ENCODE measurements at regions not wholly inside any gene's neighbourhood (a gene's known extent, or its start where the extent isn't known, plus 50 kb on each side); places are given as distances from the start of the nearest gene placed in this dataset.

DNA sequence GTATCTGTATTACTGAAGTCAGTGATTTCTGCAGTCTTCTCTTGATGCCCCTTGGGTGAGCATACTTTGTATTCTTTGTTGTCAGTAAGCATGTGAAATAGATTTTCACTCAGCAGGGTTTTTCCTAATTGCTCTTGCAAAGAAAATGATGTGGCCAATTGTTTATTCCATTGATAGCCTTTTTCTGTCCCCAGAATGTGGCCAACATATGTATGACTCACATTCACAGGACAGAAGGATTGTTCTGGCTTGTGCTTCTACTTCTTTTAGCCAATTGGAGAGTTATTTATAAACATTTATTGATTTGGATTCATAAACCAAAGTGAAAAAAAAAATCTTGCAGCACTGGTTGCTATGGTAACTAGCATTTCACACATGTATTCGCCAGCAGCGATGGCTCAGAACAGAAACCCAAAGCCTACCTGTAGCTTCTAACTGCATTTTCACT lies 54.4 kb upstream of the RBM24 start (continued):
- TF ChIP-seq DPF2 (IDR thresholded peaks at IDR 0.05) = no peak

- H2AFZ ChIP-seq (ENCODE audit: low read depth, low read length) = no peak overlapping the region
These were observed 53.8 kb upstream of the RBM24 start for GRCh38 chr6:17227403-17227802.

More at GRCh38 chr6:17227403-17227802, 53.8 kb upstream of the RBM24 start:
- intact Hi-C loops (cut with micrococcal nuclease) (no loop called here), in situ Hi-C loops (cut with MboI) (no loop called here)
- Histone ChIP-seq H3K27me3 (ENCODE audit: control insufficient read depth in 2 of 2, insufficient read depth in 2 of 2, low read length in 2 of 2) (no peaks in the 10 kb centered on the region), H3K4me1 (replicated peaks in 1 of 2; ENCODE audit: control insufficient read depth in 2 of 2, insufficient read depth in 2 of 2, low read length in 2 of 2) (no peaks in the 10 kb centered on the region), H3K27ac (ENCODE audit: extremely low read depth, low read depth, low read length) (no peak overlapping the region), H3K36me3 (ENCODE audit: control insufficient read depth, insufficient read depth, low read length) (no peaks in the 10 kb centered on the region), H3K79me2 (ENCODE audit: control insufficient read depth, insufficient read depth, low read length) (no peaks in the 10 kb centered on the region), H3K9ac (ENCODE audit: insufficient read depth in 1 of 2, low read depth in 2 of 2, low read length in 2 of 2) (no peak overlapping the region), H3K9me1 (ENCODE audit: control insufficient read depth, insufficient read depth, low read length) (no peaks in the 10 kb centered on the region), H3K9me3 (replicated peaks; ENCODE audit: control insufficient read depth, insufficient read depth, low read depth, low read length) (no peaks in the 10 kb centered on the region), H3K4me2 (ENCODE audit: insufficient read depth, low read length) (no peak overlapping the region), H3K4me3 (no peak overlapping the region), H4K20me1 (replicated peaks; ENCODE audit: control insufficient read depth, insufficient read depth, low read length) (no peaks in the 10 kb centered on the region)
- ChIA-PET CTCF (ENCODE audit: low intra/inter-chr PET ratio) (no interaction called here), POLR2A (no interaction called here)
- ATAC-seq (no peak), FAIRE-seq (no peak), DNase-seq (ENCODE audit: extremely low read depth in 1 of 4, low spot score in 3 of 4) (no peak)
- BruUV-seq (replicated peaks) = no TSS peak
- WGBS (ENCODE audit: insufficient coverage, low coverage, missing lambda C conversion rate) = 0% methylated on average over 4 of the region's 4 CpGs
- TF ChIP-seq FOXM1 (IDR thresholded peaks at IDR 0.05; ENCODE audit: low read depth) (no peak), FOXM1 (CRISPR knock-in tag; IDR thresholded peaks at IDR 0.05; ENCODE audit: low read depth) (no peak), MCM3 (IDR thresholded peaks at IDR 0.05) (no peak), POLR2A (conservative IDR thresholded peaks at IDR 0.05) (no peak), HMGN3 (IDR thresholded peaks at IDR 0.05; ENCODE audit: borderline replicate concordance, extremely low read depth, insufficient read length, low read depth, low read length) (no peak), DACH1 (IDR thresholded peaks at IDR 0.05; ENCODE audit: partially characterized antibody) (no peak), EP400 (IDR thresholded peaks at IDR 0.05) (no peak), SIX5 (IDR thresholded peaks at IDR 0.05; ENCODE audit: borderline replicate concordance in 1 of 2, insufficient read depth in 1 of 2, low read depth in 1 of 2, low read length in 2 of 2) (no peak)
- TF ChIP-seq, protein P1, sequence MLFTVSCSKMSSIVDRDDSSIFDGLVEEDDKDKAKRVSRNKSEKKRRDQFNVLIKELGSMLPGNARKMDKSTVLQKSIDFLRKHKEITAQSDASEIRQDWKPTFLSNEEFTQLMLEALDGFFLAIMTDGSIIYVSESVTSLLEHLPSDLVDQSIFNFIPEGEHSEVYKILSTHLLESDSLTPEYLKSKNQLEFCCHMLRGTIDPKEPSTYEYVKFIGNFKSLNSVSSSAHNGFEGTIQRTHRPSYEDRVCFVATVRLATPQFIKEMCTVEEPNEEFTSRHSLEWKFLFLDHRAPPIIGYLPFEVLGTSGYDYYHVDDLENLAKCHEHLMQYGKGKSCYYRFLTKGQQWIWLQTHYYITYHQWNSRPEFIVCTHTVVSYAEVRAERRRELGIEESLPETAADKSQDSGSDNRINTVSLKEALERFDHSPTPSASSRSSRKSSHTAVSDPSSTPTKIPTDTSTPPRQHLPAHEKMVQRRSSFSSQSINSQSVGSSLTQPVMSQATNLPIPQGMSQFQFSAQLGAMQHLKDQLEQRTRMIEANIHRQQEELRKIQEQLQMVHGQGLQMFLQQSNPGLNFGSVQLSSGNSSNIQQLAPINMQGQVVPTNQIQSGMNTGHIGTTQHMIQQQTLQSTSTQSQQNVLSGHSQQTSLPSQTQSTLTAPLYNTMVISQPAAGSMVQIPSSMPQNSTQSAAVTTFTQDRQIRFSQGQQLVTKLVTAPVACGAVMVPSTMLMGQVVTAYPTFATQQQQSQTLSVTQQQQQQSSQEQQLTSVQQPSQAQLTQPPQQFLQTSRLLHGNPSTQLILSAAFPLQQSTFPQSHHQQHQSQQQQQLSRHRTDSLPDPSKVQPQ (CRISPR knock-in tag; IDR thresholded peaks at IDR 0.05; ENCODE audit: borderline replicate concordance) = no peak
- TF ChIP-seq, protein P2, sequence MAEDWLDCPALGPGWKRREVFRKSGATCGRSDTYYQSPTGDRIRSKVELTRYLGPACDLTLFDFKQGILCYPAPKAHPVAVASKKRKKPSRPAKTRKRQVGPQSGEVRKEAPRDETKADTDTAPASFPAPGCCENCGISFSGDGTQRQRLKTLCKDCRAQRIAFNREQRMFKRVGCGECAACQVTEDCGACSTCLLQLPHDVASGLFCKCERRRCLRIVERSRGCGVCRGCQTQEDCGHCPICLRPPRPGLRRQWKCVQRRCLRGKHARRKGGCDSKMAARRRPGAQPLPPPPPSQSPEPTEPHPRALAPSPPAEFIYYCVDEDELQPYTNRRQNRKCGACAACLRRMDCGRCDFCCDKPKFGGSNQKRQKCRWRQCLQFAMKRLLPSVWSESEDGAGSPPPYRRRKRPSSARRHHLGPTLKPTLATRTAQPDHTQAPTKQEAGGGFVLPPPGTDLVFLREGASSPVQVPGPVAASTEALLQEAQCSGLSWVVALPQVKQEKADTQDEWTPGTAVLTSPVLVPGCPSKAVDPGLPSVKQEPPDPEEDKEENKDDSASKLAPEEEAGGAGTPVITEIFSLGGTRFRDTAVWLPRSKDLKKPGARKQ (CRISPR knock-in tag; IDR thresholded peaks at IDR 0.05) = no peak
- TF ChIP-seq, protein P3, sequence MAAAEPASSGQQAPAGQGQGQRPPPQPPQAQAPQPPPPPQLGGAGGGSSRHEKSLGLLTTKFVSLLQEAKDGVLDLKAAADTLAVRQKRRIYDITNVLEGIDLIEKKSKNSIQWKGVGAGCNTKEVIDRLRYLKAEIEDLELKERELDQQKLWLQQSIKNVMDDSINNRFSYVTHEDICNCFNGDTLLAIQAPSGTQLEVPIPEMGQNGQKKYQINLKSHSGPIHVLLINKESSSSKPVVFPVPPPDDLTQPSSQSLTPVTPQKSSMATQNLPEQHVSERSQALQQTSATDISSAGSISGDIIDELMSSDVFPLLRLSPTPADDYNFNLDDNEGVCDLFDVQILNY (CRISPR knock-in tag; IDR thresholded peaks at IDR 0.05) = no peak
